H1 (cell line): ENCODE measurements at regions not wholly inside any gene's neighbourhood (a gene's known extent, or its start where the extent isn't known, plus 50 kb on each side); places are given as distances from the start of the nearest gene placed in this dataset.
A peak's percentile ranks its signal among the peaks of the same experiment; 100 is the strongest.

Source experiments
- CTCF ChIA-PET: fragments of 300-600 bp; sonication (Branson Sonifier 250); formaldehyde crosslinking; loops from one replicate; lab custom pipeline; 2021; ENCODE audit not compliant: partially characterized antibody; lab: Charles Lee
- POLR2A ChIA-PET: fragments of 300-600 bp; sonication (Branson Sonifier 250); formaldehyde crosslinking; loops from one replicate; lab custom pipeline; 2021; ENCODE audit warnings: inconsistent platforms; ENCODE audit not compliant: partially characterized antibody; lab: Charles Lee
- DNase-seq, 2 experiments: peaks; one replicate each; pipeline versions ENCODE4 v3.0.0 to v3.0.0-alpha.2; 2010 to 2022; ENCODE audit warnings: low spot score in 2 of 2, low read depth in 1 of 2, mixed read lengths in 1 of 2
- FAIRE-seq: peaks from 2 replicates; lab custom pipeline; 2011; peaks lifted over from hg19 to GRCh38; lab: Jason Lieb, UNC
- H2AFZ ChIP-seq: 2 replicates; pipeline ENCODE4 v1.8.1; 2012; ENCODE audit warnings: low read length, inconsistent platforms
- H2AK5ac ChIP-seq: 2 replicates; pipeline ENCODE4 v1.6.1; 2013; ENCODE audit warnings: low read depth, low read length
- H2BK120ac ChIP-seq: replicated peaks from 2 replicates; pipeline ENCODE3; 2013; ENCODE audit warnings: low read depth, low read length, inconsistent platforms
- H2BK12ac ChIP-seq: 2 replicates; pipeline ENCODE4 v1.6.1; 2013; ENCODE audit warnings: low read depth, low read length
- H2BK15ac ChIP-seq: 2 replicates; pipeline ENCODE4 v1.6.1; 2013; ENCODE audit warnings: low read length
- H2BK20ac ChIP-seq: 2 replicates; pipeline ENCODE4 v1.6.1; 2013; ENCODE audit warnings: low read length
- H2BK5ac ChIP-seq: 2 replicates; pipeline ENCODE4 v1.6.1; 2013; ENCODE audit warnings: low read depth, low read length
- H3K14ac ChIP-seq: 2 replicates; pipeline ENCODE4 v1.6.1; 2013; ENCODE audit warnings: inconsistent platforms; ENCODE audit not compliant: insufficient read length
- H3K18ac ChIP-seq: 2 replicates; pipeline ENCODE4 v1.6.1; 2013; ENCODE audit warnings: low read length; ENCODE audit errors: extremely low read depth
- H3K23ac ChIP-seq: 2 replicates; pipeline ENCODE4 v1.6.1; 2013; ENCODE audit warnings: inconsistent platforms; ENCODE audit not compliant: insufficient read length
- H3K23me2 ChIP-seq: 2 replicates; pipeline ENCODE4 v1.6.1; 2013; ENCODE audit warnings: low read depth, low read length
- H3K27ac ChIP-seq: 2 replicates; pipeline ENCODE4 v1.6.1; 2011; ENCODE audit warnings: low read depth, low read length, inconsistent platforms
- H3K27me3 ChIP-seq, 4 experiments: replicated peaks in 1 of 4; 1 replicate in 1 of 4; 2 replicates in 3 of 4; pipeline versions ENCODE4 v1.6.1 to v1.8.1; 2011 to 2013; ENCODE audit warnings: low read length in 3 of 4, mild to moderate bottlenecking in 3 of 4, inconsistent platforms in 2 of 4, mixed read lengths in 2 of 4, moderate library complexity in 1 of 4; ENCODE audit not compliant: control insufficient read depth in 3 of 4, insufficient read depth in 3 of 4; ENCODE audit errors: extremely low read depth in 1 of 4
- H3K36me3 ChIP-seq, 4 experiments: 2 replicates each; pipeline versions ENCODE4 v1.6.1 to v1.8.1; 2011 to 2013; ENCODE audit warnings: mild to moderate bottlenecking in 4 of 4, low read length in 3 of 4, moderate library complexity in 2 of 4, control low read depth in 1 of 4, inconsistent platforms in 1 of 4; ENCODE audit not compliant: insufficient read depth in 4 of 4, control insufficient read depth in 2 of 4
- H3K4ac ChIP-seq: replicated peaks from 2 replicates; pipeline ENCODE3; 2013; ENCODE audit warnings: low read length, low read depth, mixed read lengths, inconsistent platforms; ENCODE audit not compliant: insufficient read length
- H3K4me1 ChIP-seq, 4 experiments: replicated peaks in 1 of 4; 1 replicate in 1 of 4; 2 replicates in 3 of 4; pipeline versions ENCODE4 v1.6.1 to v1.8.1; 2011 to 2013; ENCODE audit warnings: low read length in 3 of 4, inconsistent platforms in 2 of 4, mixed read lengths in 1 of 4; ENCODE audit not compliant: insufficient read depth in 4 of 4, control insufficient read depth in 3 of 4
- H3K4me2 ChIP-seq, 2 experiments: 2 replicates each; pipeline versions ENCODE4 v1.6.1 to v1.8.1; 2011 to 2013; ENCODE audit warnings: low read depth in 2 of 2, low read length in 2 of 2, control low read depth in 1 of 2, inconsistent platforms in 1 of 2, mild to moderate bottlenecking in 1 of 2; ENCODE audit not compliant: insufficient read depth in 1 of 2
- H3K4me3 ChIP-seq, 4 experiments: fragments of 200-600, 300-600 bp in 1 of 4; sonication (generic), shearing (Covaris generic), sonication (Bioruptor Twin) in 1 of 4; 2 replicates each; pipeline versions ENCODE4 v1.5.1 to v1.8.1; 2011 to 2016; ENCODE audit warnings: low read length in 4 of 4, low read depth in 3 of 4, control low read depth in 2 of 4, inconsistent platforms in 2 of 4, mild to moderate bottlenecking in 2 of 4, mixed read lengths in 1 of 4, moderate library complexity in 1 of 4; ENCODE audit not compliant: insufficient read depth in 2 of 4; ENCODE audit errors: extremely low read depth in 1 of 4
- H3K56ac ChIP-seq: replicated peaks from 2 replicates; pipeline ENCODE3; 2013; ENCODE audit warnings: low read depth, mild to moderate bottlenecking, mixed read lengths, low read length, inconsistent platforms; ENCODE audit not compliant: insufficient read length
- H3K79me1 ChIP-seq: 2 replicates; pipeline ENCODE4 v1.6.1; 2013; ENCODE audit warnings: low read depth, low read length, control low read depth
- H3K79me2 ChIP-seq, 2 experiments: 2 replicates each; pipeline versions ENCODE4 v1.6.1 to v1.8.1; 2012 to 2013; ENCODE audit warnings: low read length in 2 of 2, mild to moderate bottlenecking in 2 of 2, inconsistent platforms in 1 of 2; ENCODE audit not compliant: insufficient read depth in 2 of 2, control insufficient read depth in 1 of 2
- H3K9ac ChIP-seq, 4 experiments: replicated peaks in 1 of 4; 1 replicate in 1 of 4; 2 replicates in 3 of 4; pipeline versions ENCODE4 v1.6.1 to v1.8.1; 2011 to 2013; ENCODE audit warnings: low read depth in 3 of 4, low read length in 3 of 4, control low read depth in 2 of 4, mild to moderate bottlenecking in 2 of 4, moderate library complexity in 2 of 4, inconsistent platforms in 1 of 4; ENCODE audit errors: extremely low read depth in 1 of 4
- H3K9me3 ChIP-seq, 2 experiments: 2 replicates each; pipeline versions ENCODE4 v1.6.1 to v1.8.1; 2012 to 2013; ENCODE audit warnings: mild to moderate bottlenecking in 2 of 2, moderate library complexity in 2 of 2, control low read depth in 1 of 2, inconsistent platforms in 1 of 2, low read depth in 1 of 2, low read length in 1 of 2, mixed read lengths in 1 of 2; ENCODE audit not compliant: insufficient read depth in 2 of 2
- H4K20me1 ChIP-seq, 2 experiments: replicated peaks in 1 of 2; 2 replicates each; pipeline versions ENCODE3 to v1.8.1; 2011 to 2013; ENCODE audit warnings: inconsistent platforms in 2 of 2, low read length in 2 of 2, mild to moderate bottlenecking in 1 of 2; ENCODE audit not compliant: insufficient read depth in 2 of 2, control insufficient read depth in 1 of 2
- H4K5ac ChIP-seq: 2 replicates; pipeline ENCODE4 v1.6.1; 2013; ENCODE audit warnings: low read length, low read depth, mixed read lengths, inconsistent platforms; ENCODE audit not compliant: insufficient read length
- H4K8ac ChIP-seq: 2 replicates; pipeline ENCODE4 v1.8.0; 2013; ENCODE audit warnings: mild to moderate bottlenecking, moderate library complexity, low read length, inconsistent platforms; ENCODE audit not compliant: insufficient read depth; ENCODE audit errors: extremely low read depth
- H4K91ac ChIP-seq: replicated peaks from 2 replicates; pipeline ENCODE3; 2013; ENCODE audit warnings: low read length, mixed read lengths, inconsistent platforms; ENCODE audit not compliant: insufficient read length
- RNF2 ChIP-seq: fragments of 200-900, 300-1000 bp; sonication (generic); IDR thresholded peaks from 2 replicates; pipeline ENCODE4 v1.7.1; 2016; ENCODE audit warnings: borderline replicate concordance, low read depth, mild to moderate bottlenecking, antibody characterized with exemption, low read length; ENCODE audit not compliant: poor library complexity, severe bottlenecking; ENCODE audit errors: missing control alignments
- TBP ChIP-seq: IDR thresholded peaks from 2 replicates; pipeline ENCODE4 v1.6.1; 2011; ENCODE audit warnings: low read depth, low read length, improper control_type of control experiment
- WGBS, 2 experiments: shearing (Covaris generic) in 1 of 2; methylation state at CpG; one replicate each; pipeline versions ENCODE4 v1.1.6 to v1.1.7; 2013 to 2015; ENCODE audit warnings: low lambda C conversion rate in 2 of 2, mixed read lengths in 2 of 2, inconsistent platforms in 1 of 2, low coverage in 1 of 2, missing lambda C conversion rate in 1 of 2; ENCODE audit not compliant: insufficient replicate concordance in 2 of 2, insufficient coverage in 1 of 2, insufficient read length in 1 of 2; ENCODE audit errors: extremely low coverage in 1 of 2, missing lambda C conversion rate in 1 of 2; 5-methylcytosine and 5-hydroxymethylcytosine counted together
- TF ChIP-seq, protein P1 (sequence below): IDR thresholded peaks from 2 replicates; pipeline ENCODE4 v1.6.1; 2012; ENCODE audit warnings: inconsistent platforms

DNA sequence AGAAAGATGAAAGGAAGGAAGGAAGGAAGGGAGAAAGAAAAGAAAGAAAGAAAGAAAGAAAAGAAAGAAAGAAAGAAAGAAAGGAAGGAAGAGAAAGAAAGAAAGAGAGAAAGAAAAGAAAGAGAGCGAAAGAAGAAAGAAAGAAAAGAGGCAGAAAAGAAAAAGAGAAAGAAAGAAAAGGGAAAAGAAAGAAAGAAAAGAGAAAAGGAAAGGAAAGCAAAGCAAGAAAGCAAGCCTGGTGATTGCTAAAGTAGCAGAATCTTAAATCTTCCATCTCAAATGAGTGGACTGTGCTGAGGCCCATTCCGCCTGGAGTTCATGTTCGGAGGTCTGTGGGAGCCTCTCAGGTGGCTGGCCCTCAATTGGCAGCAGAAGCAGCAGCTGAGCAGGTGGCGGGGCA is 148.4 kb downstream of the TFAP2A start:
- Histone ChIP-seq H3K23ac (no peak overlapping the region), H3K4me3 (no peak overlapping the region), H2BK5ac (peak overlapping the region; percentile 40; the same call in 1 of the 2 replicates), H3K23me2 (no peaks in the 10 kb centered on the region), H3K36me3 (no peaks in the 10 kb centered on the region), H4K20me1 (no peaks in the 10 kb centered on the region), H2AK5ac (no peak overlapping the region), H2BK12ac (no peak overlapping the region), H3K9me3 (no peaks in the 10 kb centered on the region), H3K4me1 (peaks cover 8 to 24% (median 16%) of the 10 kb centered on the region in 4 experiments), H3K79me1 (no peaks in the 10 kb centered on the region), H3K4me2 (no peak overlapping the region), H2BK20ac (no peak overlapping the region), H3K14ac (no peak overlapping the region), H3K56ac (no peak overlapping the region), H4K8ac (no peak overlapping the region; the same call in 1 of the 2 replicates), H4K5ac (no peak overlapping the region), H3K9ac (no peak overlapping the region), H2BK15ac (no peak overlapping the region), H2AFZ (no peak overlapping the region), H3K4ac (no peak overlapping the region), H2BK120ac (no peak overlapping the region), H4K91ac (peak overlapping the region; percentile 7), H3K27me3 (no peaks in the 10 kb centered on the region), H3K79me2 (no peaks in the 10 kb centered on the region), H3K18ac (peak overlapping the region; percentile 10; the same call in 1 of the 2 replicates), H3K27ac (no peak overlapping the region)
- WGBS, 2 experiments = 52% methylated on average over 4 of the region's 4 CpGs; no CpG with 5 or more reads in 1 of the 2 experiments
- ChIA-PET POLR2A (no interaction called here), CTCF (no interaction called here)
- FAIRE-seq (no peak), DNase-seq (no peak)
- TF ChIP-seq TBP = no peak
- no peak for TF ChIP-seq RNF2
- TF ChIP-seq, protein P1, sequence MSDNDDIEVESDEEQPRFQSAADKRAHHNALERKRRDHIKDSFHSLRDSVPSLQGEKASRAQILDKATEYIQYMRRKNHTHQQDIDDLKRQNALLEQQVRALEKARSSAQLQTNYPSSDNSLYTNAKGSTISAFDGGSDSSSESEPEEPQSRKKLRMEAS = peak; percentile 28; the same call in 1 of the 2 replicates
